PC-9 (cell line): ENCODE measurements at regions not wholly inside any gene's neighbourhood (a gene's known extent, or its start where the extent isn't known, plus 50 kb on each side); places are given as distances from the start of the nearest gene placed in this dataset.

Experiments used
- EZH2 ChIP-seq: fragments of 200-600 bp; sonication (generic); IDR thresholded peaks from 2 replicates; pipeline ENCODE4 v1.8.0; 2017; ENCODE audit warnings: antibody characterized with exemption, low read depth
- TF ChIP-seq, protein P1 (sequence below): fragments of 200-600 bp; sonication (generic); conservative IDR thresholded peaks from 2 replicates; pipeline ENCODE4 v1.6.1; 2017; ENCODE audit warnings: mixed run types, antibody characterized with exemption, mild to moderate bottlenecking, moderate library complexity

DNA sequence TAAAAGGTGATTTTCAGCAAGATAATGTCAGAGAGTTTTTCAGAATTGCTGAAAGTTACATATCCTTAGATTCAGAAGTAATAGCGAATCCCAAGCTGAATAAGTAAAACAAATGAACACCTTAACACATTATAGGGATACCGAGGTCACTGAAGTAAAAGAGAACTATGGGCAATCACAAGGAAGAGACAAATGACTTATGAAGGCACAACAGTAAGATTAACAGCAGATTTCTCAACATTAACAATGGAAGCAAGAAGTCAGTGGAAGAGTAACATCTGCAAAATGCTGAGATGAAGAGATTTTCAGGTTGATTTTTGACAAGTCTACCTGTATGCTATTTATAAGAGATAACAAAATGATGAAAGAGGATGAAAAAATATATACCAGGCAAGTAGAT, 86.1 kb upstream of the EZR start:
- TF ChIP-seq, protein P1, sequence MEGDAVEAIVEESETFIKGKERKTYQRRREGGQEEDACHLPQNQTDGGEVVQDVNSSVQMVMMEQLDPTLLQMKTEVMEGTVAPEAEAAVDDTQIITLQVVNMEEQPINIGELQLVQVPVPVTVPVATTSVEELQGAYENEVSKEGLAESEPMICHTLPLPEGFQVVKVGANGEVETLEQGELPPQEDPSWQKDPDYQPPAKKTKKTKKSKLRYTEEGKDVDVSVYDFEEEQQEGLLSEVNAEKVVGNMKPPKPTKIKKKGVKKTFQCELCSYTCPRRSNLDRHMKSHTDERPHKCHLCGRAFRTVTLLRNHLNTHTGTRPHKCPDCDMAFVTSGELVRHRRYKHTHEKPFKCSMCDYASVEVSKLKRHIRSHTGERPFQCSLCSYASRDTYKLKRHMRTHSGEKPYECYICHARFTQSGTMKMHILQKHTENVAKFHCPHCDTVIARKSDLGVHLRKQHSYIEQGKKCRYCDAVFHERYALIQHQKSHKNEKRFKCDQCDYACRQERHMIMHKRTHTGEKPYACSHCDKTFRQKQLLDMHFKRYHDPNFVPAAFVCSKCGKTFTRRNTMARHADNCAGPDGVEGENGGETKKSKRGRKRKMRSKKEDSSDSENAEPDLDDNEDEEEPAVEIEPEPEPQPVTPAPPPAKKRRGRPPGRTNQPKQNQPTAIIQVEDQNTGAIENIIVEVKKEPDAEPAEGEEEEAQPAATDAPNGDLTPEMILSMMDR, result no peak
- TF ChIP-seq EZH2, result no peak
